NCI-H2029 treated with DMSO at 0.1 percent for 48 hours (cell line): ENCODE measurements at regions not wholly inside any gene's neighbourhood (a gene's known extent, or its start where the extent isn't known, plus 50 kb on each side); places are given as distances from the start of the nearest gene placed in this dataset.

Source experiments
- DNase-seq: peaks from one replicate; lab custom pipeline; 2025; lab: John Stamatoyannopoulos, UW

DNA sequence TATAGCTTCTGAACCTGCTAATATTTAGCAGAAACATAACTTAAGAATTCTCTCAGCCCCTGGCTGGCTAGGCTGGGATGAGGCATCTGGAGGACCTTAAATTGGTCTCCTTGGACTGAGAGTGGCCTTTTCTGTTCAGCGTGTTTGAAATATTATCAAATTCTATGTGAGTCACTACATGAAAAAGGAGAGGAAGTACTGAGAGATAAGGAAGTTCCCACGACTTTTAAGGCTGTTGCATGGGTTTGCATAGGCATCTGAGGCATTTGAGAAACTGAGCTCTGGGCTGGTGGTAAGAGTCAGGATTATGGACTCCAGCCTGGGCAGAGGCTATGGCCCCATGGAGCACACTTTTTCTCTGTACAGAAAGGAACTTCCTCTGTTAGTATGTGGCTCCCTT lies 816.2 kb upstream of the GRAMD2B start:
- no peak for DNase-seq

DNA sequence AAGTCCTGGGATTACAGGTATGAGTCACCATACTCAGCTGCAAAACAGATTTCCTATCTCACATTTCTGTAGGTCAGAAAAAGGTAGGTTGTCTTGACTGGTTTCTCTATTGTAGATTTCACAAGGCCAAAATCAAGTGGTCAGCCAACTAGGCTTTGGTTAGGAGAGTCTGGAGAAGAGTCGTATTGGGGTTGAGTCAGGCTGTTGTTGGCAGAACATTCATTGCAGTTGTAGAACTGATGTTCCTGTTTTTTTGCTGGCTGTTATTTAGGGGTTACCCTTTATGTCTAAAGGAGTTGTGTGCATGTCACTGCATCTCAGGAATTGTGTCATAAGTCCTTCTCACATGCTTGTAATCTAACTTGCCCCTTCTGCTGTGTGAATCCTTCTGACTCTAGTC lies 814.2 kb upstream of the GRAMD2B start:
- DNase-seq, result no peak

DNA sequence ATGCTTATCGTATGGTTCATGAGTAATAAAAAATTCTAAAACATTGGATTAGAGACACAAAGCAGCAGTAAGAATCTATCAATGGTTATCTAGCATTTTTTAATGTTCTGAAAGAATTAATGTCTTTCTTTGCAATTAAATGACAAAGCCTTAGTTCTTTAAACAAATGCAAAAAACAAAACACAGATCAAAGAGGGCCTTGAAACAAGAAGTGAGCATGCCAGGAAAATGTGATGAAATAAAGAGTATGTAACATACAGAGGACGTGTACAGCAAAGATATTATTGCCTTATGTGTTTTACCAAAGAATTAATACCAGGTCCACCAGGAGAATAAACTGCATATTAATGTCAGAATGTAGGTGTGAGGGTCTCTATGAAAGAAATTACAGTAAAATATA lies 812.3 kb upstream of the GRAMD2B start:
- no peak for DNase-seq

GRCh38 chr5:125611541-125611940 lies 811.7 kb upstream of the GRAMD2B start:
- no peak for DNase-seq

DNA sequence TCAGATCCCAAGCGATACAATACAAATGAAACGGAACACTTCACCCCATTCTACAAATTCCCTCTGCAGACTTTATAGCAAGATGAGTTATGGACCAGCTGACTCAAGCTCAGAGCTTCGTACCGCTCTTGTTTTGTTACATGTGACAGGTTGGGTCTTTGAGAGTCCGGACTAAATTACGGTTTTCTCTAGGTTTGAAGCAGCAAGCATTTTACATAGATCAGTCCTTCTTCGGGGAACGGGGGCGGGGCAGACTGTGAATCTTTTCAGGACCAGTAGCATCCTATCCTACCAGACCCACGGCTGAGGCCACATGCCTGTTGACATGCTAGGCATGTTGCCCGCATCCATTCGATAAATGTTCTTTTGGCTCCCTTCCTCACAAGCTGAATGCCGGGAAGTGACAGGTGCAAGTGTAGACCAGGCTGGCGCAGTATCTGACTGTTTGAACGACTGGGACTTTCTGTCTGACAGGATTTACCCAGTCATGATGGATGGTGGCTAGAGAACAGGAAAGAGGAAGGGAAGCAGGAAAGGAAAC lies 811.0 kb upstream of the GRAMD2B start:
- DNase-seq, result peak; percentile 82

DNA sequence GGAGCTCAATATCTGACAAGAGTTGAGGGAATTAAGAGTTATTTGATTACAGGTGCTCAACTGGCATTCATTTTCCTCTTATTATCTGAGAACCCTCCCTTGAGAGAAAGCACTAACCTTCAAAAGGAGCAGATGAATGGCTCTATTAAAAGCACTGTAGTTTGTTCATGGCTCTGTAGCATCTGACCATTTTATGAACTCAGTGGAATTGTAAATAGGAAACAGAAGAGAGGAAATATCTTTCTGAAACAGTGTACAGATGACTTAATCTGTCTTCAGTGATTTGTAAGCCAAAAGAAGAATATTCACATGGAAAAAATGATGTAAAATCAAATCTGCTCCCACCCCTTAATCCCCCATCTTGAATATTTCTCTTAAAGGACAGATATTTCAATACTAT lies 810.4 kb upstream of the GRAMD2B start:
- DNase-seq, result no peak

- no peak for DNase-seq
These were observed 793.0 kb upstream of the GRAMD2B start for GRCh38 chr5:125630237-125630636.

DNA sequence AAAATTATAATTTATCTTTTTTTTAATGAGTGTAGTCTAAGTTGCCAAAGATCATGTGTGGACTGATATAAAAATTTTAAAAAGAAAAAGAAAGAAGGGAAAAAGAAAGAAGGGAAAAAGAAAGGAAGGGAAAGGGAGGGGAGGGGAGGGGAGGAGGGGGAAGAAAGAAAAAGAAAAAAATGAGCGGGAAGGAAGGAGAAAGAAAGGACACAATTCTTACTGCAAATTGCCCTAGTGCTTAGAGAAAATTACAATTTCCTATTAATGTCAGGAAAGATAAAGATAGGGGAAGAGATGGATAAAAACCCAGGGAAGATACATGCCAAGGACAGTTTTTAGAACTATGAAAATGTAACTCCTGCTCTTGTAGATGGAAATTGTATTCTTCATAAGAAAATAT lies 789.7 kb upstream of the GRAMD2B start:
- no peak for DNase-seq

- no peak for DNase-seq
These were observed 788.9 kb upstream of the GRAMD2B start for GRCh38 chr5:125634216-125634835.

DNA sequence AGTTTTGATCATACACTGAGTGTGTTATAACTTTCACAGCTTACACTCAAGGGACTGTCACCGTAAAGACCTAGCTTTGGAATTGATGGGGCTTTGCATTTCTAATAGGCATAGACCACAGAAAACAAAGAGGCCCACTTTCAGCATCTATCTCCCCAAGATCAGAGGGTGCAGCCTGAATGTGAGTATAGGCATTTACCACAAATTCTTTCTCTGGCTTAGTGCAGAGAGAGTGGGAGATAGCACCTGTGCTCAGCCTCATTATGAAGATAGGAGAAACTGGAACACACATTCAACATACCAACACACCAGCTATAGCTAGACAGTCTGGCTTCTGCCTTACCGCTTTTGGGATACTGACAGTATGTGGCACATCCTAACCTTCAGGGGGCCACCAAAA lies 783.4 kb upstream of the GRAMD2B start:
- no peak for DNase-seq

- no peak for DNase-seq
These were observed 770.4 kb upstream of the GRAMD2B start for GRCh38 chr5:125652761-125653160.

DNA sequence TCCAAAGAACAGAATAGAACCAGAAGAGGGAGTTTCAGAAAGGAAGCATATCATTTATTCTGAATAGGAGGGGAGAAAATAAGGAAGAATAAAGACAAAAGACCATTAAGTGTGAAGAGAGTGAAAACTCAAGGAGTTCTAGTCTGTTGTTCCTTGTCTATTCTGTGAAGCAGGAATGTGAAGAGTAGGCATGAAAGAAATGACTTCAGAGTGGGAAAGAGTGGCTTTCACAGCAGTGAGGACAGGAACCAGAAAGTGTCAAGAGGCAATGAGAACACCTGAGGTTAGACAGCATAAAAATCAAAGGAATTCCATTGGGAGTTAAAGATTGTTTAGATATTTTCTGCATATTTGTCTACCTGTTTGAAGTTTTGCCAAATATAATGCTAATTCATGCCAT lies 768.8 kb upstream of the GRAMD2B start:
- DNase-seq, result no peak

DNA sequence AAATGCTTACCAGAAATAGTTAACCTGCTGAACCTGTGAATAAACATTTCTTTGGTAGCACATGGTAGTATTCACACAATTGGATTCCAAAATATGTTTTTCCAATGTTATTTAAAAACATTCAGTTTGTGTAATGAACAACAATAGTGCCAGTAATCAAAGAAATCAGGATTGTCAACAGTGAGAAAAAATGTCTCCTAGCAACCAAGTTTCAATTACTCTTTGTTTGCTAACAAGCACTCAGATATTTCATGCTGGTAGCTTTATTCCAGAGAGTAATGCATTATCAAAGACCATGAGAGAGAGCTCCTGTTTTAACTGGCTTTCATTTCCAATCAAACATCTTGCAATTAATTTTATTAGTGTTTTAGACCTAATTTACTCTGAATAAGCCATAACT lies 768.1 kb upstream of the GRAMD2B start:
- DNase-seq, result peak; percentile 10

DNA sequence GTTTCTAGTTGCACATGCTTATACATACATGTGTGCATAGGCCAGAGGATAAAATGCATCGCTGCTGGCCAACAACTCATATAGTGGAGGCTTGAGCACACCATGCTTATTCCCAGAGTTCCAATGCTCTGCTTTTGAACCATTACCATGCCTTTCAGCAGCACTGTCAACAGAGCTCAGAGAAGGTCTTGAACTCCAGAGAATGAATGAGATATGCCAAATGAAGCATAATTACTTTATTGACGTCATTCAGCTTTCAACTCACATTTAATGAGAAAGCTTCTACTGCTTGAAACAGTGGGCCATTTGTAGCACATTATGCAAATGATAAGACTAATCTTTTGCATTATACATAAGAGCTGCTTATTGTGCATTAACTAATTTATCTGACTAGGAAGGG lies 765.3 kb upstream of the GRAMD2B start:
- DNase-seq, result no peak

DNA sequence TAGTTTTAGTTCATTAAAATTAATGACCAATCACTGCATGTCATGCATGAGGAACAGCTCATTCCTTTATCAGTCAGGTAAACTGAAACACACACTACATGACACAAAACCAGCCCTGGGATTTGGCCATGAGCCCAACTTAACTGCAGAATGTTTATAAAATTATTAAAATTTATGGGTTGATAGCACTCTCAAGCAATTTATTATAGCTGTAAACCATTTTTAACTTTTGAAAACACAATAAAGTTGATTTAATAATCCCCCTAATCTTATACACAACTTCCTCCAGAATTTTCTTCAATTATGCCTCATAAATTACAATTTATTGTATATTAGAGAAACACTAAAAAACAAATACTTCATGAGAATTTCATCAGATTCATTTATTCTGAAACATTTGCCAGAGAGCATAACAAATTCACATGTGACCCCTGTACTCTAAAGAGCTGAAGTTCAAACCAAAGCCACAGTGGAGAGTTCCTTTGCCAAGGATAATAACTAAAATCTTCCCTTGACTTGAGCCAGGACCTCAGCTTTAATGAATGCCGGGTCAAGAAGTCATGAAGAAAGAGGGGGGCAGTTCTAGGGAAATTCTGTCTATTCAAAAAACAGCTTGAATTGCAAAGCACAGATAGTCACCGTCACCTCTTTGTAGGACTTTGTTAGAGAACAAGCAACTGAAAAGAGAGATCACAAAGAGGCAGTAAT lies 763.7 kb upstream of the GRAMD2B start:
- no peak for DNase-seq

GRCh38 chr5:125660231-125660895 lies 762.8 kb upstream of the GRAMD2B start:
- DNase-seq, result no peak

GRCh38 chr5:125661584-125661983 lies 761.6 kb upstream of the GRAMD2B start:
- no peak for DNase-seq

- no peak for DNase-seq
These were observed 754.3 kb upstream of the GRAMD2B start for GRCh38 chr5:125668884-125669283.

DNA sequence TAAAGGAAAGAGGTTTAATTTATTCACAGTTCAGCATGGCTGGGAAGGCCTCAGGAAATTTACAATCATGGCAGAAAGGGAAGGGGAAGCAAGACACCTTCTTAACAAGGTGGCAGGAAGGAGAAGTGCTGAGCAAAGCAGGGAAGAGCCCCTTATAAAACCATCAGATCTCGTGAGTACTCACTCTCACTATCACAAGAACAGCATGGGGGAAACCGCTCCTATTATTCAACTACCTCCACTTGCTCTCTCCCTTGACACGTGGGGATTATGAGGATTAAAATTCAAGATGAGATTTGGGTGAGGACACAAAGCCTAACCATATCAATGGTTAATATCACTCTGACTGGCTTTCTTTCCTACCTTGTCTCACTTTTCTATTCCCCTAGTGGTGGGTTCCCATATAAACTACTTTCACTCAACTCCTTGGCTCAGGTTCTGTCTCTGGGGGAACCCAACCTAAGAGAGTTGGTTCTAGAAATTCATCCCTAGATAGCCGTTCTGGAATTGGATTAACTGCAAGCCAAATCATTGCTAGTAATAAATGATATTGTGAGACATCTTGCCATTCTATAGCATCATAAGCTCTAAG lies 749.8 kb upstream of the GRAMD2B start:
- no peak for DNase-seq

- DNase-seq, result no peak
These were observed 743.7 kb upstream of the GRAMD2B start for GRCh38 chr5:125679522-125679921.

DNA sequence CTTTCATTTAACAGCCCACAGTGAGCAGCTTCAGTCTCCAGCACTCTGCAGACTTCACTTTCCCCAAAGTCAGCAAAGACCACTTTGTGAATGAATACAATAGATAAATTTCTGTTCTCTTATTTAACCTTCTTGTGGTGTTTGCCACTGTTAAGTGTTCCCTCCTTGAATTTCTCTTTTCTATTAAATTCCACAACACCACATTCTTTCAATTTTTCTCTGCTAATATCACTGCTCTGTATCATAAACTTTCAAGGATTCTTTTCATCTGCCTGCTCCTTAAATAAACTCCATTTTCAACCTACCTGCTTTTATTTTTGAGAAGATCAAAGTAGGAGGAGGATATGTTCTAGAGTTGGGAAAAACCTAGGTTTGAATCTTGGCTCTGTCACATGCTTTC lies 739.5 kb upstream of the GRAMD2B start:
- DNase-seq, result no peak

DNA sequence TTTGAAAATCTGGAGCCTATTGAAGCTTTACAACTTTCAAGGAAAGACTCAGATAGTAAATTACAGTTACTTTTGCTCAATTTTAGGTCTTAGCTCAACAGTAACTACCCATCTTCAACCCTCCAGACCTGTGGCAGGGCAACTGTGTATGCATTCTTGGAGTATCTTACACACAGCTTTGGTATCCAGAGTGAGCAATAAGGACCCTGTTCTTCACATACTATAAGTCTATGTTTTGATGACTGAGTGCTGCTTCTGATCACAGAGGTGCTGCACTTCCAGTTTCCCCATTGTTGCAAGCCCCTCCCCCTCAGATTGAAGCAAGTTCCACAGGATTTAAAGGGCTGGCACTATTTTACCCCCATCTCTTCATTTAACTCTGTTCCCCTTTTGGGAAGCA lies 737.4 kb upstream of the GRAMD2B start:
- DNase-seq, result no peak
